Liver (tissue), 7 donors: ENCODE measurements at regions not wholly inside any gene's neighbourhood (a gene's known extent, or its start where the extent isn't known, plus 50 kb on each side); places are given as distances from the start of the nearest gene placed in this dataset.

Experiments used
- DNase-seq: peaks from one replicate; pipeline ENCODE4 v3.0.0-alpha.2; 2017; ENCODE audit warnings: low spot score
- H3K27ac ChIP-seq, 2 donors: one replicate each; pipeline ENCODE4 v1.7.0; 2013; ENCODE audit warnings: inconsistent platforms in 2 of 2, low read length in 2 of 2, control low read depth in 1 of 2, low read depth in 1 of 2, mild to moderate bottlenecking in 1 of 2
- H3K27me3 ChIP-seq, 4 donors: one replicate each; pipeline versions ENCODE4 v1.6.1 to v1.7.0; 2013; ENCODE audit warnings: low read length in 3 of 4, inconsistent platforms in 1 of 4, mild to moderate bottlenecking in 1 of 4, moderate library complexity in 1 of 4; ENCODE audit not compliant: control insufficient read depth in 4 of 4, insufficient read depth in 4 of 4
- H3K36me3 ChIP-seq, 4 donors: one replicate each; pipeline versions ENCODE4 v1.6.1 to v1.7.0; 2013; ENCODE audit warnings: low read length in 3 of 4, mild to moderate bottlenecking in 3 of 4, low read depth in 1 of 4, moderate library complexity in 1 of 4; ENCODE audit not compliant: control insufficient read depth in 4 of 4, insufficient read depth in 3 of 4
- H3K4me1 ChIP-seq, 4 donors: one replicate each; pipeline versions ENCODE4 v1.6.1 to v1.7.0; 2013; ENCODE audit warnings: low read length in 3 of 4, mild to moderate bottlenecking in 3 of 4, moderate library complexity in 1 of 4; ENCODE audit not compliant: control insufficient read depth in 4 of 4, insufficient read depth in 4 of 4
- H3K4me3 ChIP-seq, 3 donors: one replicate each; pipeline versions ENCODE4 v1.6.1 to v1.7.0; 2013; ENCODE audit warnings: low read length in 3 of 3, control low read depth in 1 of 3, low read depth in 1 of 3, mild to moderate bottlenecking in 1 of 3
- H3K9ac ChIP-seq, 2 donors: one replicate each; pipeline ENCODE4 v1.7.0; 2013; ENCODE audit warnings: low read length in 2 of 2, mild to moderate bottlenecking in 2 of 2, moderate library complexity in 2 of 2, control low read depth in 1 of 2, low read depth in 1 of 2
- H3K9me3 ChIP-seq, 4 donors: one replicate each; pipeline versions ENCODE4 v1.6.1 to v1.7.0; 2013; ENCODE audit warnings: low read length in 3 of 4; ENCODE audit not compliant: control insufficient read depth in 4 of 4
- EGR1 ChIP-seq, 2 donors: IDR thresholded peaks; 2 replicates each; pipeline ENCODE4 v1.6.1; 2016 to 2018; ENCODE audit warnings: antibody characterized with exemption in 2 of 2, low read depth in 2 of 2
- FOXA1 ChIP-seq: IDR thresholded peaks from 2 replicates; pipeline ENCODE4 v1.6.1; 2016; ENCODE audit warnings: antibody characterized with exemption
- FOXA2 ChIP-seq: IDR thresholded peaks from 2 replicates; pipeline ENCODE4 v1.6.1; 2016; ENCODE audit warnings: antibody characterized with exemption
- GABPA ChIP-seq, 2 donors: IDR thresholded peaks in 1 of 2; conservative IDR thresholded peaks in 1 of 2; 2 replicates each; pipeline ENCODE4 v1.6.1; 2016; ENCODE audit warnings: antibody characterized with exemption in 2 of 2, mild to moderate bottlenecking in 1 of 2, moderate library complexity in 1 of 2
- HNF4A ChIP-seq, 2 donors: conservative IDR thresholded peaks; 2 replicates each; pipeline ENCODE4 v1.6.1; 2016; ENCODE audit warnings: antibody characterized with exemption in 2 of 2, mild to moderate bottlenecking in 2 of 2
- HNF4G ChIP-seq: IDR thresholded peaks from 2 replicates; pipeline ENCODE4 v1.6.1; 2016; ENCODE audit warnings: antibody characterized with exemption
- JUND ChIP-seq, 2 donors: IDR thresholded peaks; 2 replicates each; pipeline ENCODE4 v1.6.1; 2016; ENCODE audit warnings: antibody characterized with exemption in 2 of 2
- MAX ChIP-seq: IDR thresholded peaks from 2 replicates; pipeline ENCODE4 v1.6.1; 2016; ENCODE audit warnings: antibody characterized with exemption
- NR2F2 ChIP-seq: IDR thresholded peaks from 2 replicates; pipeline ENCODE4 v1.6.1; 2016; ENCODE audit warnings: antibody characterized with exemption
- REST ChIP-seq: IDR thresholded peaks from 2 replicates; pipeline ENCODE4 v1.6.1; 2016; ENCODE audit warnings: antibody characterized with exemption, mild to moderate bottlenecking
- RXRA ChIP-seq, 2 donors: IDR thresholded peaks; 2 replicates each; pipeline ENCODE4 v1.6.1; 2017 to 2018; ENCODE audit warnings: antibody characterized with exemption in 2 of 2, mild to moderate bottlenecking in 1 of 2
- SP1 ChIP-seq: IDR thresholded peaks from 2 replicates; pipeline ENCODE4 v1.6.1; 2018; ENCODE audit warnings: antibody characterized with exemption, mild to moderate bottlenecking
- TAF1 ChIP-seq: conservative IDR thresholded peaks from 2 replicates; pipeline ENCODE4 v1.6.1; 2016; ENCODE audit warnings: antibody characterized with exemption, mild to moderate bottlenecking
- WGBS: extraction: QIAGEN DNeasy Blood & Tissue Kit; methylation state at CpG from one replicate; pipeline ENCODE4 v1.1.7; 2013; 5-methylcytosine and 5-hydroxymethylcytosine counted together
- TF ChIP-seq, protein P1 (sequence below): IDR thresholded peaks from 2 replicates; pipeline ENCODE4 v1.6.1; 2016; ENCODE audit warnings: antibody characterized with exemption
- TF ChIP-seq, protein P2 (sequence below): IDR thresholded peaks from 2 replicates; pipeline ENCODE4 v1.6.1; 2016; ENCODE audit warnings: antibody characterized with exemption
- donor health status: healthy.
- donor health status: healthy.
- donor health status: healthy.
- donor health status: healthy.

GRCh38 chr22:49211176-49211575 is 616.5 kb downstream of the BRD1 start:
- 65% methylated on average over 5 of the region's 5 CpGs for WGBS

GRCh38 chr22:49210606-49211005 is 617.1 kb downstream of the BRD1 start:
- Histone ChIP-seq H3K36me3 (no peaks in the 10 kb centered on the region), H3K4me3 (no peak overlapping the region), H3K27ac (no peak overlapping the region), H3K27me3 (no peaks in the 10 kb centered on the region), H3K4me1 (peaks cover 8 to 25% (median 20%) of the 10 kb centered on the region in 4 donors), H3K9me3 (no peaks in the 10 kb centered on the region), H3K9ac (no peak overlapping the region)
- WGBS: 98% methylated on average over 6 of the region's 6 CpGs
- no peak for TF ChIP-seq HNF4G
- TF ChIP-seq RXRA (IDR thresholded peaks at IDR 0.05): no peak
- TF ChIP-seq, protein P1, sequence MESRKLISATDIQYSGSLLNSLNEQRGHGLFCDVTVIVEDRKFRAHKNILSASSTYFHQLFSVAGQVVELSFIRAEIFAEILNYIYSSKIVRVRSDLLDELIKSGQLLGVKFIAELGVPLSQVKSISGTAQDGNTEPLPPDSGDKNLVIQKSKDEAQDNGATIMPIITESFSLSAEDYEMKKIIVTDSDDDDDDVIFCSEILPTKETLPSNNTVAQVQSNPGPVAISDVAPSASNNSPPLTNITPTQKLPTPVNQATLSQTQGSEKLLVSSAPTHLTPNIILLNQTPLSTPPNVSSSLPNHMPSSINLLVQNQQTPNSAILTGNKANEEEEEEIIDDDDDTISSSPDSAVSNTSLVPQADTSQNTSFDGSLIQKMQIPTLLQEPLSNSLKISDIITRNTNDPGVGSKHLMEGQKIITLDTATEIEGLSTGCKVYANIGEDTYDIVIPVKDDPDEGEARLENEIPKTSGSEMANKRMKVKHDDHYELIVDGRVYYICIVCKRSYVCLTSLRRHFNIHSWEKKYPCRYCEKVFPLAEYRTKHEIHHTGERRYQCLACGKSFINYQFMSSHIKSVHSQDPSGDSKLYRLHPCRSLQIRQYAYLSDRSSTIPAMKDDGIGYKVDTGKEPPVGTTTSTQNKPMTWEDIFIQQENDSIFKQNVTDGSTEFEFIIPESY: no peak
- TF ChIP-seq, protein P2, sequence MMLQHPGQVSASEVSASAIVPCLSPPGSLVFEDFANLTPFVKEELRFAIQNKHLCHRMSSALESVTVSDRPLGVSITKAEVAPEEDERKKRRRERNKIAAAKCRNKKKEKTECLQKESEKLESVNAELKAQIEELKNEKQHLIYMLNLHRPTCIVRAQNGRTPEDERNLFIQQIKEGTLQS: no peak
- no peak for TF ChIP-seq NR2F2
- no peak for TF ChIP-seq SP1
- no peak for TF ChIP-seq TAF1
- TF ChIP-seq FOXA2: no peak
- no peak for TF ChIP-seq FOXA1
- TF ChIP-seq JUND (IDR thresholded peaks at IDR 0.05): no peak
- no peak for TF ChIP-seq GABPA (IDR thresholded peaks at IDR 0.05 in 1 of 2, conservative IDR thresholded peaks at IDR 0.05 in 1 of 2)
- no peak for TF ChIP-seq EGR1 (IDR thresholded peaks at IDR 0.05; ENCODE audit: low read depth in 2 of 2)
- no peak for TF ChIP-seq MAX
- TF ChIP-seq REST: no peak
- TF ChIP-seq HNF4A (conservative IDR thresholded peaks at IDR 0.05): no peak
- no peak for DNase-seq

More at GRCh38 chr22:49211176-49211575, 616.5 kb downstream of the BRD1 start:
- no peak for DNase-seq
- no peak for TF ChIP-seq HNF4G
- Histone ChIP-seq H3K9me3 (no peaks in the 10 kb centered on the region), H3K27ac (no peak overlapping the region), H3K4me3 (no peak overlapping the region), H3K9ac (no peak overlapping the region), H3K27me3 (no peaks in the 10 kb centered on the region), H3K4me1 (peaks cover 8 to 25% (median 20%) of the 10 kb centered on the region in 4 donors), H3K36me3 (no peaks in the 10 kb centered on the region)
